ENCODE measurements at regions not wholly inside any gene's neighbourhood (a gene's known extent, or its start where the extent isn't known, plus 50 kb on each side); places are given as distances from the start of the nearest gene placed in this dataset.

DNA sequence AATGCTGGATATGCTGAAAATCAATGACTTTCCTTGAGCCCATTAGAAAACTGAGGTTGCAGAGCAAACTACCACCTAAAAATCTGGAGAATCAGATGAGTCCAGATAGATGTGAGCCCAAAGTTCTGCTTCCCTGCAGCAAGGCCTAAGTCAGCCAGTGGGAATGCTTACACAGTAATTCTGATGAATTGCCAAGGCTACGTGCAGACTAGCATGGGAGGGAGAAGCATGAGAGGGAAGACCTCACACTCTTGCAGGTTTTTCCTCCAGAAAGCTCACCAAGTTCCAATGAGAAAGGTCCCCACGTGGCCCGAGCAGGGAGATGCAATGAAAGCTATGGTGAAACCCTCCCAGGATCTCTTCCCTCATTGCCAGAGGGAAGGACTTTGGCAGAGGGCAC is 104.8 kb upstream of the SIRPA start:
- no peak for DNase-seq (ENCODE audit: low read depth)

DNA sequence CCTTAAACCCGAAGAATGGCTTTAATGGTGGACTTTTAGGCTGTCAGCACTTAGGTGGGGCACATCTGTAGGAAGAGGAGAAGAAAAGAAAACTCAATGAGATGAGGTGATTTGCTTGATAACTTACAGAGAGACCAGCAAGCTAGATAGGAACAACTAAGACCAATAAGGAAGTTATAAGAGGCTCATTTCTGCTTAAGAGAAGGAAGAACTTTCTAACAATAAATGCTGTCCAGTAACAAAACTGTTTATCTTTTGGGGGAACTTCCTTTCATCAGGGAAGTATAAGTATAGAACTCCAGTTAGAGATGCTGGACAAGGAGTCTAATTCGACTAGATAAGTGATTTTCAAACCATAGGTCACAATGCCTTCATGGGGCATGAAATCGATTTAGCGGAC is 107.2 kb upstream of the SIRPA start:
- DNase-seq (ENCODE audit: low read depth) = no peak

DNA sequence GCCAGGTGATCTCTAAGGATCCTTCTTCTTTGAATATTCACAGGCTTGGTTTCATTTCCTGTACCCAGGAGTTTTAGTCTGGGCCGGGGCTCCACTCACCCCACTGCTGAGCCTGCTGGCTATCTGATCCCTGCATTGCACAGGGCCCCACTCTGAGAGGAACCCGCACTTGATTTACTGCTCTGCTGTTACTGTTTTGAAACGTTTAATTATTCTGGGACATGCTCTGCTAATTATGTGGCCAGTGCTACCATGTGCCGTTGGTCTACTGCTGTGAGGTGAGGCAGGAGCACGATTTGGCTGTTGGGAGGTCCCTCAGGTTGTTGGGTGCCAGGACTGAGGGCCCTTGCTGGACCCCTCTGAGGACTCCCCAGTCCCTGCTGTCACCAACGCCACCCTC is 108.7 kb upstream of the SIRPA start:
- DNase-seq (ENCODE audit: low read depth) = no peak

DNA sequence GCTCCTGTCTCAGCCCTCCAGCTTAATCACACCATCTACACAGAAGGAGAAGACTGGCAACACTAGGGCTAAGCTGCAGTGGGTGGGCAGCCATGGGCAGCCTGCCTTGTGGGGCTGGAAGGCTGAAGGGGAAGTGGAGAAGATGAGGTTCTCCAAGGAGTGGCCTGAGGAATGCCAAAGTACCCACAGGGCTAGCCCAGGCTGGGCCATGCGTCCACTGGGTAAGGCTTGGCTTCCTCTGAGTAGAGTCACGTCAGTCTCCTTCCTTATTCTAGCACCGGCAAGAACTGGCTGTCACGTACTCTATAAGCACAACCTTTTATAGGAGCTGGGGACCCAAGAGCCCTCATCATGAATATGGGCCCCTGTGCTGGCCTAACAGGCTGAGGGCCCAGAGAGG is 110.6 kb upstream of the SIRPA start:
- no peak for DNase-seq (ENCODE audit: low read depth)

DNA sequence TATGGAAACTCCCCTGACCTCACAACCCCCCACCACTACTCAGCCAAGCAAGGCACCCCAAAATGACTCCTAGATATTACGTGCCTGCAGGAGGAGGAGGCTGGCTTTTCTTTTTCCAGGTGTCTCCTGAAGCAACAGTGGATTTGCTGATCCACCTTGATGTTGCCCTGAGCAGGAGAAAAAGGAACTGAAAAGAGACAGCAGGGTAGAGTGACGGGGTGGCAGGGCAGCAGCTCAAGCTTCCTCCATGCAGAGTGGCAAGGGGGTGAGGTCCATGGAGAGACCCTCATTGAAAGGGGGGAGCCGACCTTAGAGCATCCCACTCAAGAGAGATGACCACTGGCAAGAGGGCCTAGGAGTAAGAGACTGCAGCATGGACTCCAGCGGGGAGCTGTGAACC is 112.0 kb upstream of the SIRPA start:
- no peak for DNase-seq (ENCODE audit: low read depth)

GRCh38 chr20:1782181-1782580 is 113.0 kb upstream of the SIRPA start:
- no peak for DNase-seq (ENCODE audit: low read depth)

DNA sequence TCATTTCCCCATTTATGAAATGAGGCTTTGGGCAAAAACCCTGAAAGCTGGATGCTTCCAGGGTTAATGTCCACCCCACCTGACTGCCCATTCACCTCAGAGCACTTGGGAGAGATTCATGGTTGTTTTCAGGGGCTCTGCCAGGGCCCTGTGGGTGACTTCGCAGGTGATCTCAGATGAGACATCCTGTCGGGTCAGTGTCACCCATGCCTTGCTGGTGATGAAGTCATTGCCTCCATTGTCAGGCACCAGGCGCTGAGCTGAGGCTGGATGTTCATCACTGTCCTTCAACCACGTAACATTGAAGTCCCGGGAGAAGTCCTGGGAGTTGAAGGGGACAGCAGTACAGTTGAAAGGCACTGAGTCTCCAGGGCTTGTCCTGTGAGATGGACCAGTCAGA is 115.6 kb upstream of the SIRPA start:
- DNase-seq (ENCODE audit: low read depth) = no peak

GRCh38 chr20:1778338-1778737 is 116.9 kb upstream of the SIRPA start:
- DNase-seq (ENCODE audit: low read depth) = no peak

- no peak for DNase-seq (ENCODE audit: low read depth)
These were observed 117.8 kb upstream of the SIRPA start for GRCh38 chr20:1777476-1777820.

DNA sequence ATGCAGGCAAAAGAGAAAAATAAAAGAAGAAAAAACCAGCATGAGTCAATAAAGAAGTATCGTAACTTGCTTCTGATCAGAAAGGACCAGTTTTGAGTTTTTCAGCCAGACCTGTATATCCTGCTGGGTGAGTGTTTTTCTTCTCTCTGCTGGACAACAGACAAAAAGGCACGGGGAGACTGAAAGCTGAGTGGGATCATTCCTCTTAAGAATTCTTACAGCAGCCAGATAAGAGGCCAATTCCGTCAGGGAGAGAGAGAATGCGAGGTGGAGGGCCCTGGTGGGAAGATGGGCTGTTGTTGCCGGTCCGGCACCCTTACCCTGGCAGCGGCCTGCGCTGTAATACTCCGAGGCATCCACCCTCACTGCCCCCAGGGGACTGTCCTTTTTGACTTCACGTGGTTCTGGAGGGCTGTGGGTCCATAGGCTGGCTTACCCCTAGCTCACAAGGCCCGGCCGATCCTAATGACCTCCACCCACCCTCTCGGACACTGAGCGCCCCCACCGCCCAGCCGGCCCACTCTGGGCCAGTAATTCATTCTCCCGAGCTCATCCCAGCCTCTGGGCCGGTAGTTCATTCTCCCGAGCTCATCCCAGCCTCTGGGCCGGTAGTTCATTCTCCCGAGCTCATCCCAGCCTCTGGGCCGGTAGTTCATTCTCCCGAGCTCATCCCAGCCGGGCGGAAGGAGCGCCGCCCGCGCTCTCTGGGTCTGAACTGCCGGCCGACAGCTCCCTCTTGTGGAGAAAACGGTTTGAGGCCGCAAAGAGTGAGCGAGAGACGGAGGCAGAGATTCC is 118.3 kb upstream of the SIRPA start:
- DNase-seq (ENCODE audit: low read depth) = peak; percentile 68

DNA sequence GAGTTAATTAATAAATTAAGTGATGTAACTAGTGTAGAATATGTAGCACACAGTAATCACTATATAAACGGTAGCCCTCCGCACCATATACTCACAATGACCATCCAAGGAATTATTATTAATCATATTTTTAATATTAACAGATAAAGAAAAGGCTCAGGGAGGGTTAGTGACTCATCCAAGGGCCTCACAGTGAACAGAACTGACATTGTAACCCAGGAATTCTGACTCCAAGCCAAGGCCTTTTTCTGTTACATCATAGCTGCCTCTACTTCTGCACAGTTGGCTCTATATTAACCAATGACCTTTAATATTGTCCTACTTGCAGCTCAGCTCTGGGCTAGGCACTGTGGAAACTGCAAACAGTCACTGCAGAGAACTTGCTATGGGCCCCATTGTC is 117.5 kb upstream of the SIRPG start:
- no peak for DNase-seq (ENCODE audit: low read depth)

DNA sequence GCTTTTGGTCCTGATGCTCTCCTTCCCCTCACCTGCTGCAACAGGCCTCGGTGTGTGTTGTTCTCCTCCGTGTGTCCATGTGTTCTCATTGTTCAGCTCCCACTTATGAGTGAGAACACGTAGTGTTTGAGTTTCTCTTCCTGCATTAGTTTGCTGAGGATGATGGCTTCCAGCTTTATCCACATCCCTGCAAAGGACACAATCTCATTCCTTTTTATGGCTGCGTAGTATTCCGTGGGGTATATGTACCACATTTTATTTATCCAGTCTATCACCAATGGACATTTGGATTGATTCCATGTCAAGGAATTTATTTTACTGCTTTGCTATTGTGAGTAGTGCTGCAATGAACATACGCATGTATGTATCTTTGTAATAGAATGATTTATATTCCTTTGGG is 116.9 kb upstream of the SIRPG start:
- no peak for DNase-seq (ENCODE audit: low read depth)

GRCh38 chr20:1773816-1774215 is 116.2 kb upstream of the SIRPG start:
- DNase-seq (ENCODE audit: low read depth) = no peak

DNA sequence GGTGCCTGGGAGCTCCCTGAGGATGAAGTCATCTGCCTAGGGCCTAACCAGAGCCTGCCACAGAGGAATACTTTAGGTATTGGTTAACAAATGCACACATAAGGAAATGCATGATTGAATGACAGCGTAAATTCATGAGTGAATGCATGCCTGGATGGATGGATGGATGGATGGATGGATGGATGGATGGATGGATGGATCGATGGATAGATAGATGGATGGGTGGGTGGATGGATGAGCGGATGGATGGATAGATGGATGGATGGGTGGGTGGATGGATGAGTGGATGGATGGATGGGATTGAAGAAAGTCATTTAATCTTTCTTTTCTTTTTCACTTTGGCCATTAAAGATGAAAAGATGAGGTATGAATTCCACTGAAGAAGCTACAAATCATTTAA is 111.9 kb upstream of the SIRPG start:
- no peak for DNase-seq (ENCODE audit: low read depth)

GRCh38 chr20:1766731-1767130 is 109.2 kb upstream of the SIRPG start:
- DNase-seq (ENCODE audit: low read depth) = no peak

DNA sequence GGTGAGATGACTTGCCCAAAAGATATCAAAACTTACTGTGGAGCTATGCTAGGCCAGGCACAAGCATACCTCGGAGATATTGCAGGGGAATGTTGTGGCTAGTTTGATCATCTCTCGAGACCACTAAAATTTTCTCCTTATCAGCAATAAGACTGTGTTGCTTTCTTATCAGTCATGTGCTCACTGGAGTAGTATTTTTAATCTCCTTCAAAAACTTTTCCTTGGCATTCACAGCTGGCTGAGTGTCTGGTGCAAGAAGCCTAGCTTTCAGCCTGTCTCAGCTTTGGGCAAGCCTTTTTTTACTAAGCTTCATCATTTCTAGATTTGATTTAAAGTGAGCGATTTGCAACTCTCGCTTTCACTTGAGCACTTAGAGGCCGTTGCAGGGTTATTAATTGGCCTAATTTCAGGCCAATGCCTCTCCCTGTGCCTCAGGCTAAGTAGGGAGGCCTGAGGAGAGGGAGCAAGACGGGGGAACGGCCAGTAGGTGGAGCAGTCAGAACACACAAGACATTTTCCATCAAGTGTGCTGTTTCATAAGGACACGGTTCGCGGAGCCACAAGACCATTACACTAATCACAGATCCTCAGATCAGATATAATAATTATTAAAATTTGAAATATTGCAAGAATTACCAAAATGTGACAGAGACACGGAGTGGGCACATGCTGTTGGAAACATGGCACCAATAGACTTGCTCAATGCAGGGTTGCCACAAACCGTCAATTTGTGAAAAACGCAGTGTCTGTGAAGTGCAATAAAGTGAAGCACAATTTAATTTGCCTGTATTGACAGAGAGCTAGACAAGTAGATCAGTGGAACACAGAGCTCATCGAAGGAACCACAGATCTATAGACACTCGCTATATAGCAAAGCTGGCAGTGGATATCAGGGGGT is 106.8 kb upstream of the SIRPG start:
- peak; percentile 35 for DNase-seq (ENCODE audit: low read depth)

DNA sequence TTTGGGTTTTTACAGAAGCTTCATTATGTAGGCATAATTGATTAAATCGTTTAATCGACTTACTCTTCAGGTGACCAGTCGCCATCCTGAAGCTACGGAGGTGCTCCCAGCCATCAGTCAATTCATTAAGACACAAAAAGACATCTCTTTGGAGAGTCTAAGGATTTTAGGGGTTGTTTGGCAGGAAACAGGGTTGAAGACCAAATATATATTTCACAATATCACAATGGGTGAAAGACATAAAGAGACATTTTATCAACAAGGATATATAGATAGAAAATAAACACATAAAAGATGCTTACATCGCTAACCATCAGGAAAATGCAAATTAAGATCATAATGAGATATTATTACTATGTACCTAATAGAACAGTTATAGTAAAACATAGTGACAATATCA is 104.0 kb upstream of the SIRPG start:
- DNase-seq (ENCODE audit: low read depth) = no peak

- no peak for DNase-seq (ENCODE audit: low read depth)
These were observed 103.5 kb upstream of the SIRPG start for GRCh38 chr20:1761116-1761515.

GRCh38 chr20:1758765-1759164 is 101.2 kb upstream of the SIRPG start:
- no peak for DNase-seq (ENCODE audit: low read depth)

DNA sequence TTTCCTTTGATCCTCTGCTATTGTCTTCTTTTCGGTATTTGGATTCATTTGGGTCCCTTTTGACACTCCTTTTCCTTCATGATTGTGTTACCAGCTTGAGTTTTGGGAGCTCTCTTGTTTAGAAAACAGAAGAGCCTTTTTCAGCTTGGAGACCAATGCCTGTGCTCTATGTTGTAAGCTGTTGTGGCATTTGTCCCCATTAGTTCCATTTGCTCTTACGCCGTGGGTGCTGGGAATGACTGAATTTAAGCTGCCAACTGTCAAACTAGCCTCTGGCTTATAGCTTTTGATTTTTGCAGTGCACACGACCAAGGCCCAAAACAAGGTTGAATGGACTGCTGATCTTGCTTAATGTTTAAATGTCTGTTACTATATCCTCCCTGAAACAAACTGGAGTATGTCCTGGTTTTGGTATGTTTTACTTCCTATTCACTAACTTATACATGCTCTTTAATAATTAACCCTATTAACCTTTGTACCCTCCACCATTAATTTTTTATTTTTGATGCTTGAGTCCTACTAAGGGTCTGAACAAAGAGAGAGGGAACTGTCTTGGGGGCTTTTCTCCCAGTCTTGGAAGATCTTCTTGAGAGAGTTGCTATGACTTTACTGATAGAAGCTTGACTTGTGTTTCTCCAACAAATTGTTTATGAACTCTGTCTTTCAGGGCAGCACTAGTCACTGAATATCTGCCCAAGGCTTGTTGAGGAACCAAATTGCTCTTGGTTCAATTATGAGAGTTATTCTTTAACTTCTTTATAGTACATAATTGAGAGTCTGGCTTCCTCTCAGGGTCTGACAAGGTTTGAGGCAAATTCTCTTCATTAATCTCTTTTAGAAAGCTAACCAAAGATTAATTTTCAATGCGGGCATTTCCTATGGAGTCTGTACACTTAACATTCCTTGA is 100.3 kb upstream of the SIRPG start:
- DNase-seq (ENCODE audit: low read depth) = no peak

DNA sequence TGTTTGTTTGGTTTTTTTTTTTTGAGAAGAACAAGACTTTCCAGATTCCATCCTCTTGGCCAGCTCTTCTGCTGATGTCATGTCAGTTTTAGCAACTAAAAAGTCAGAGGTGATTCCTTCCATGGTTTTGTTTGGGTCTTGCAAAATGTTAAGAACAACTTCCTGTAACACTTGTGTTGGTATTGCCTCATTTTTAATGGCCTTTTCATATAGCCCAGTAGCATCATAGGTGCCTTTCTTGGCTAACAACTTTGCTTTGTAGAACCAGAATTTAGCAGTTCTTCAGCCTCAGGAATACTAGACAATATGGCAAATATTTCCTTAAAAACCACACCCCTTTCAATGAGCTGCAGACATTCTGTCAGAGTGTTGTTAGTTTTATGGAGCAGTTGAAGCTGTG is 99.5 kb upstream of the SIRPG start:
- no peak for DNase-seq (ENCODE audit: low read depth)

- no peak for DNase-seq (ENCODE audit: low read depth)
These were observed 97.2 kb upstream of the SIRPG start for GRCh38 chr20:1754749-1755148.

DNA sequence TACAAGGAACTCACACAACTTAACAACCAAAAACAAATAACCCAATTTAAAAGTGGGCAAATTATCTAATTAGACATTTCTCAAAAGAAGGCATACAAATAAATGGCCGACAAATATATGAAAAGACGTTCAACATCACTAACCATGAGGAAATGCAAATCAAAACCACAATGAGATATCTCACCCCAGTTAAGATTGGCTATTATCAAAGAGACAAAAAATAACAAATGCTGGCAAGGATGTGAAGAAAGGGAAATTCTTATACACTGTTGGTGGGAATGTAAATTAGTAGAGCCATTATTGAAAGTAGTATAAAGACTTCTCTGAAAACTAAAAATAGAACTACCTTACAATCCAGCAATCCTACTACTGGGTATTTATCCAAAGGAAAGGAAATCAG is 96.7 kb upstream of the SIRPG start:
- DNase-seq (ENCODE audit: low read depth) = no peak
